ENCODE measurements at regions not wholly inside any gene's neighbourhood (a gene's known extent, or its start where the extent isn't known, plus 50 kb on each side); places are given as distances from the start of the nearest gene placed in this dataset.

DNA sequence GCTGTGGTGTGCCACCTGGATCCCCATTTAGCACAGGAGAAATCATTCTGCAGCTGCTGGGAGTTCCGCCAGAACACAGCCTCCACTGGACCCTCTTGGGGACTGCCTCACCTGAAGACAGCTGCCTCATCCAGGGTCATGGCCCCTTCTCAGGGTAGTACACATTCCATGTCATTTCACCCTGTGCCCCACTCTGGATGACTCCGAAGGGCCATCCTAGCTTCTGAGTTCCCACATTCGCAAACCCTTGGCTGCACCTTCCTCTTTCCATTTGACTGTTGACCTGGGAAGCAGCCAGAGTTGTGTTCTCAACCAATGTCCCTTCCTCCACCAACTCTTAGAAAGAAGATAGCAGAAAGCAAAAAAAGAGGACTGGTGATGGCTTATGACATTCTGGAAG, 125.6 kb upstream of the TBX20 start:
- Mint-ChIP-seq H3K9me3 (no peaks in the 10 kb centered on the region), H3K36me3 (no peaks in the 10 kb centered on the region), H3K27ac (no peak overlapping the region), H3K27me3 (peaks cover 6 to 22% of the 10 kb centered on the region in 2 donors), H3K4me3 (no peak overlapping the region), H3K4me1 (no peaks in the 10 kb centered on the region)
- no peaks in the 10 kb centered on the region for H3K9me3 ChIP-seq (ENCODE audit: low read length)
- H3K4me3 ChIP-seq (ENCODE audit: low read length) = no peak overlapping the region
- CTCF ChIA-PET = no interaction called here
- H3K27ac ChIP-seq (ENCODE audit: low read depth, low read length) = no peak overlapping the region
- no peaks in the 10 kb centered on the region for H3K4me1 ChIP-seq (ENCODE audit: insufficient read depth, low read length)
- no peaks in the 10 kb centered on the region for H3K27me3 ChIP-seq (ENCODE audit: insufficient read depth, low read length, poor library complexity, severe bottlenecking)
- no peaks in the 10 kb centered on the region for H3K36me3 ChIP-seq (ENCODE audit: insufficient read depth, low read length)
- POLR2A ChIA-PET = no interaction called here
- DNase-seq = no peak

DNA sequence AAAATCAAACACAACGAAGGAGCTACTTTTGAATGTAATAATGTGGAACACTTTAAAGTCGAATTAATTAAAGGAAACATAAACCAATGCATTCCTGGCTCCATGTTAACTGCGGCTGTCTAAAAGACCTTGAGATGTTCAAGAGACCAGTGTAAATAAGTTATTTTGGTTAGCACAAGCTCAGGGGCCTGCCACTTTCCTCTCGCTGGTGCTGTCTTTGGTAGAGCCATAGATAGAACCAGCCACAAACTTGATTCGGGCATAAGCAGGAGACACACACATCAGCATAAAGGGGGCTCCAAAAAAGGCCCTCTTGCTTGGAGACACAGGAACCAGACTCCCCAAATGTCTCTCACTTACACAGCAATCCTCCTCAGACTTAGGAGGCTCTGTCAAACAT, 121.6 kb upstream of the TBX20 start:
- Histone ChIP-seq H3K4me1 (ENCODE audit: insufficient read depth, low read length) (no peaks in the 10 kb centered on the region), H3K36me3 (ENCODE audit: insufficient read depth, low read length) (no peaks in the 10 kb centered on the region), H3K4me3 (ENCODE audit: low read length) (no peak overlapping the region), H3K27me3 (ENCODE audit: insufficient read depth, low read length, poor library complexity, severe bottlenecking) (no peaks in the 10 kb centered on the region), H3K27ac (ENCODE audit: low read depth, low read length) (no peak overlapping the region), H3K9me3 (ENCODE audit: low read length) (no peaks in the 10 kb centered on the region)
- Mint-ChIP-seq H3K27me3 (peaks cover 14% of the 10 kb centered on the region in 2 donors), H3K36me3 (no peaks in the 10 kb centered on the region), H3K4me3 (no peak overlapping the region), H3K4me1 (no peaks in the 10 kb centered on the region), H3K27ac (no peak overlapping the region), H3K9me3 (peaks cover 0 to 3% (median 0%) of the 10 kb centered on the region in 5 donors)
- no peak for DNase-seq
- CTCF ChIA-PET = no interaction called here
- POLR2A ChIA-PET = no interaction called here

DNA sequence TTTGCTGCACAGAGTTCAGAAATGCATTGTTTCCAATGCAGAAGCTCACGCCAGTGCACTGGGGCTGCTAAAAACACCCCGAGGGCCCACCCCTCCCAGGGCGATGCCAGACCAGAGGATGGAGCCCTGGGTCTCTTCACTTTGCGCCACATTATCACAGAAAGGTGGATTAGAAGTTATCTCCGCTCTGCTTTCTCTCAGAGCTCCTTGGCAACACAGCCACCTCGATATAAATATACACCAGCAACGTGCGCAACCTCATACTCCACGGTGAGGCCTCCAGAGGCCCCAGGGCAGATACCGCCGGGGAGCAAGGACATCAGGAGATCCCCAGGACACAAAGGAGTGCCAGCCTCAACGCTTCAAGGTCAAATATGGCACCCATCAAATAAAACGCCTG, 121.0 kb upstream of the TBX20 start:
- DNase-seq = no peak
- no peaks in the 10 kb centered on the region for H3K36me3 ChIP-seq (ENCODE audit: insufficient read depth, low read length)
- H3K4me3 ChIP-seq (ENCODE audit: low read length) = no peak overlapping the region
- Mint-ChIP-seq H3K9me3 (peaks cover 0 to 3% (median 0%) of the 10 kb centered on the region in 5 donors), H3K36me3 (no peaks in the 10 kb centered on the region), H3K27ac (no peak overlapping the region), H3K27me3 (peaks cover 12 to 17% of the 10 kb centered on the region in 2 donors), H3K4me3 (no peak overlapping the region), H3K4me1 (no peaks in the 10 kb centered on the region)
- POLR2A ChIA-PET = no interaction called here
- H3K4me1 ChIP-seq (ENCODE audit: insufficient read depth, low read length) = no peaks in the 10 kb centered on the region
- H3K9me3 ChIP-seq (ENCODE audit: low read length) = no peaks in the 10 kb centered on the region
- no peak overlapping the region for H3K27ac ChIP-seq (ENCODE audit: low read depth, low read length)
- CTCF ChIA-PET = no interaction called here
- H3K27me3 ChIP-seq (ENCODE audit: insufficient read depth, low read length, poor library complexity, severe bottlenecking) = no peaks in the 10 kb centered on the region

DNA sequence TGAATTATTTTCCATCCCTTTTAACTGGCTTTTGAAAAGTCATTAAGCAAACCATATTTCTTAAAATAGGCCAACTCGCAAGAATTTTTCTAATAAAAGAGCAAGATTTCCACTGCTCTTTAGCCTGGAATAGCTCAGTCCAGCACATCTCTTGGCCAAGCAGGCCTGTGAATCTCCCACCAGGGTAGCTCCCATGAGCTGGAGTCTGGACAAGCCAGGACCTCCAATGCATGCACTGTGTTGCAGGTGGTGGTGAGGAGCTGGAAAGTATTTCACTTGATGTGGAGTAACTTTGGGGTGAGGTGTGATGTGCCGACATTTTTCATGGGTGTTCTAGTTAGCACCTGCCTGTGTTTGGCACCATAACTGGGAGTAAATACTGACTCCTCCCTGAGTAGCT, 117.3 kb upstream of the TBX20 start:
- Histone ChIP-seq H3K27ac (ENCODE audit: low read depth, low read length) (no peak overlapping the region), H3K4me3 (ENCODE audit: low read length) (no peak overlapping the region), H3K36me3 (ENCODE audit: insufficient read depth, low read length) (no peaks in the 10 kb centered on the region), H3K9me3 (ENCODE audit: low read length) (no peaks in the 10 kb centered on the region), H3K27me3 (ENCODE audit: insufficient read depth, low read length, poor library complexity, severe bottlenecking) (no peaks in the 10 kb centered on the region), H3K4me1 (ENCODE audit: insufficient read depth, low read length) (no peaks in the 10 kb centered on the region)
- no peaks in the 10 kb centered on the region for H3K36me3 Mint-ChIP-seq
- no peak for DNase-seq
- POLR2A ChIA-PET = no interaction called here
- H3K4me3 Mint-ChIP-seq = no peak overlapping the region
- CTCF ChIA-PET = no interaction called here
- H3K9me3 Mint-ChIP-seq = peaks cover 0 to 3% (median 0%) of the 10 kb centered on the region in 5 donors
- no peaks in the 10 kb centered on the region for H3K4me1 Mint-ChIP-seq
- no peak overlapping the region for H3K27ac Mint-ChIP-seq
- H3K27me3 Mint-ChIP-seq = peaks cover 8 to 17% of the 10 kb centered on the region in 2 donors

- H3K4me3 Mint-ChIP-seq = no peak overlapping the region
- ChIA-PET CTCF (no interaction called here), POLR2A (no interaction called here)
- no peaks in the 10 kb centered on the region for H3K4me1 ChIP-seq (ENCODE audit: insufficient read depth, low read length)
- H3K4me3 ChIP-seq (ENCODE audit: low read length) = no peak overlapping the region
- no peaks in the 10 kb centered on the region for H3K27me3 ChIP-seq (ENCODE audit: insufficient read depth, low read length, poor library complexity, severe bottlenecking)
- H3K36me3 ChIP-seq (ENCODE audit: insufficient read depth, low read length) = no peaks in the 10 kb centered on the region
- H3K27ac ChIP-seq (ENCODE audit: low read depth, low read length) = no peak overlapping the region
- H3K4me1 Mint-ChIP-seq = no peaks in the 10 kb centered on the region
- DNase-seq = no peak
- H3K9me3 Mint-ChIP-seq = peaks cover 0 to 3% (median 0%) of the 10 kb centered on the region in 5 donors
- no peaks in the 10 kb centered on the region for H3K36me3 Mint-ChIP-seq
- no peaks in the 10 kb centered on the region for H3K9me3 ChIP-seq (ENCODE audit: low read length)
- peaks cover 10 to 17% of the 10 kb centered on the region in 2 donors for H3K27me3 Mint-ChIP-seq
- no peak overlapping the region for H3K27ac Mint-ChIP-seq
Observed at GRCh38 chr7:35370687-35371086, 116.8 kb upstream of the TBX20 start.

- Histone ChIP-seq H3K27ac (ENCODE audit: low read depth, low read length) (no peak overlapping the region), H3K9me3 (ENCODE audit: low read length) (no peaks in the 10 kb centered on the region), H3K4me3 (ENCODE audit: low read length) (no peak overlapping the region), H3K4me1 (ENCODE audit: insufficient read depth, low read length) (no peaks in the 10 kb centered on the region), H3K27me3 (ENCODE audit: insufficient read depth, low read length, poor library complexity, severe bottlenecking) (no peaks in the 10 kb centered on the region), H3K36me3 (ENCODE audit: insufficient read depth, low read length) (no peaks in the 10 kb centered on the region)
- no peak overlapping the region for H3K27ac Mint-ChIP-seq
- H3K4me1 Mint-ChIP-seq = no peaks in the 10 kb centered on the region
- H3K4me3 Mint-ChIP-seq = no peak overlapping the region
- ChIA-PET CTCF (no interaction called here), POLR2A (no interaction called here)
- no peak for DNase-seq
- no peaks in the 10 kb centered on the region for H3K36me3 Mint-ChIP-seq
- peaks cover 18 to 24% of the 10 kb centered on the region in 2 donors for H3K27me3 Mint-ChIP-seq
- no peaks in the 10 kb centered on the region for H3K9me3 Mint-ChIP-seq
Observed at GRCh38 chr7:35366167-35367155, 112.6 kb upstream of the TBX20 start.

GRCh38 chr7:35365523-35365922, 111.6 kb upstream of the TBX20 start:
- H3K4me3 Mint-ChIP-seq = no peak overlapping the region
- H3K27me3 Mint-ChIP-seq = peaks cover 13 to 28% of the 10 kb centered on the region in 2 donors
- H3K27me3 ChIP-seq (ENCODE audit: insufficient read depth, low read length, poor library complexity, severe bottlenecking) = no peaks in the 10 kb centered on the region
- H3K36me3 ChIP-seq (ENCODE audit: insufficient read depth, low read length) = no peaks in the 10 kb centered on the region
- peaks cover 0 to 1% (median 0%) of the 10 kb centered on the region in 5 donors for H3K9me3 Mint-ChIP-seq
- H3K4me1 ChIP-seq (ENCODE audit: insufficient read depth, low read length) = no peaks in the 10 kb centered on the region
- no peaks in the 10 kb centered on the region for H3K9me3 ChIP-seq (ENCODE audit: low read length)
- H3K36me3 Mint-ChIP-seq = no peaks in the 10 kb centered on the region
- ChIA-PET POLR2A (no interaction called here), CTCF (no interaction called here)
- H3K27ac Mint-ChIP-seq = no peak overlapping the region
- no peak overlapping the region for H3K27ac ChIP-seq (ENCODE audit: low read depth, low read length)
- no peak for DNase-seq
- H3K4me3 ChIP-seq (ENCODE audit: low read length) = no peak overlapping the region
- H3K4me1 Mint-ChIP-seq = no peaks in the 10 kb centered on the region

DNA sequence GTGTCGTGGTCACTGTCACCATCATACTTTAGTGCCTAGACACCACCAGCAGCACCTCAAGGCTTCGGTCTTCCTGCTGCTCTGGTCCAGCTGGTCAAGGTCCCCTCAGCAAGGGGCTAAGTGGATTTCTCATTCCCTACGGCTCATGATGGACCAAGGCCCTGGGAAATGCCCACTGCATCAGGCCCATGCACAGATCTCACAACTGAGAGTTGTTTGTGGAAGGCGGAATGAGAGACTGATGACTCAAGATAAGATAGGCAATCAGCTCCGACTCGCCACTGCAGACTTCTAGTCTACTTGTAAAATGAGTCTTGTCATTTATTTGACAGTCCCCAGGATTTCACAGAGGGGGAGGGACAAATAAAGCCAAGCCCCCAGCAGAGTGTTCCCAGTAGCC, 108.4 kb upstream of the TBX20 start:
- H3K4me3 ChIP-seq (ENCODE audit: low read length) = no peak overlapping the region
- Mint-ChIP-seq H3K27me3 (peaks cover 10 to 28% of the 10 kb centered on the region in 2 donors), H3K27ac (no peak overlapping the region), H3K9me3 (peaks cover 0 to 6% (median 0%) of the 10 kb centered on the region in 5 donors), H3K4me3 (no peak overlapping the region), H3K4me1 (no peaks in the 10 kb centered on the region), H3K36me3 (no peaks in the 10 kb centered on the region)
- no peaks in the 10 kb centered on the region for H3K36me3 ChIP-seq (ENCODE audit: insufficient read depth, low read length)
- H3K27me3 ChIP-seq (ENCODE audit: insufficient read depth, low read length, poor library complexity, severe bottlenecking) = no peaks in the 10 kb centered on the region
- POLR2A ChIA-PET = no interaction called here
- DNase-seq = no peak
- H3K9me3 ChIP-seq (ENCODE audit: low read length) = no peaks in the 10 kb centered on the region
- CTCF ChIA-PET = no interaction called here
- no peaks in the 10 kb centered on the region for H3K4me1 ChIP-seq (ENCODE audit: insufficient read depth, low read length)
- no peak overlapping the region for H3K27ac ChIP-seq (ENCODE audit: low read depth, low read length)
